Uterus (tissue), 3 donors: ENCODE measurements at regions not wholly inside any gene's neighbourhood (a gene's known extent, or its start where the extent isn't known, plus 50 kb on each side); places are given as distances from the start of the nearest gene placed in this dataset.
"Not testable (repeated sequence)": the region's sequence is repeated elsewhere in the genome, so short reads cannot be mapped to it uniquely, and the experiment has no call there.

ENCODE experiments used
- DNase-seq, 2 donors: peaks; one replicate each; pipeline ENCODE4 v3.0.0-alpha.2; 2019 to 2020
- H3K27ac ChIP-seq, 2 donors: fragments of 200-600 bp; sonication (generic); 1 replicate in 1 of 2; 2 replicates in 1 of 2; pipeline ENCODE4 v1.5.1; 2016 to 2018
- H3K27me3 ChIP-seq, 2 donors: fragments of 200-600 bp; sonication (generic); one replicate each; pipeline ENCODE4 v1.5.1; 2018 to 2019; ENCODE audit warnings: control low read depth in 1 of 2
- H3K36me3 ChIP-seq, 2 donors: fragments of 200-600 bp; sonication (generic); one replicate each; pipeline ENCODE4 v1.5.1; 2019; ENCODE audit warnings: control low read depth in 1 of 2
- H3K4me1 ChIP-seq, 2 donors: fragments of 200-600 bp; sonication (generic); one replicate each; pipeline ENCODE4 v1.5.1; 2018 to 2019; ENCODE audit warnings: control low read depth in 1 of 2
- H3K4me3 ChIP-seq, 2 donors: fragments of 200-600 bp; sonication (generic); 1 replicate in 1 of 2; 2 replicates in 1 of 2; pipeline ENCODE4 v1.5.1; 2018 to 2019; ENCODE audit warnings: mild to moderate bottlenecking in 1 of 2
- H3K9me3 ChIP-seq, 2 donors: fragments of 200-600 bp; sonication (generic); one replicate each; pipeline ENCODE4 v1.5.1; 2019; ENCODE audit warnings: control low read depth in 1 of 2
- CTCF ChIP-seq, 4 experiments: fragments of 200-600 bp in 2 of 4; fragments of 450-650 bp in 2 of 4; sonication (generic) in 2 of 4; IDR thresholded peaks; one replicate each; pipeline ENCODE4 v1.5.1; 2016 to 2019; ENCODE audit warnings: antibody characterized with exemption in 4 of 4, mild to moderate bottlenecking in 2 of 4, moderate library complexity in 1 of 4
- POLR2A ChIP-seq, 2 donors: fragments of 450-650 bp; IDR thresholded peaks; one replicate each; pipeline ENCODE4 v1.6.1; 2016; ENCODE audit warnings: antibody characterized with exemption in 2 of 2, mild to moderate bottlenecking in 1 of 2, moderate library complexity in 1 of 2
- intact Hi-C: fragments of 100-400 bp; cut with DNase I; formaldehyde crosslinking; loops from one replicate; pipeline ENCODE4 v1.15.1; 2023; ENCODE audit warnings: low total_unique reads
- donor health status: DM: yes; HTN: yes; CAD: no.

GRCh38 chr17:83190004-83190385 is 110.6 kb downstream of the METRNL start:
- Histone ChIP-seq H3K36me3 (no peaks in the 10 kb centered on the region), H3K9me3 (no peaks in the 10 kb centered on the region), H3K27me3 (no peaks in the 10 kb centered on the region), H3K4me1 (no peaks in the 10 kb centered on the region), H3K27ac (peak overlapping the region in 1 of 2 donors; percentile 6), H3K4me3 (no peak overlapping the region)
- peak in 1 of 2 donors; percentile 11 for DNase-seq
- intact Hi-C loops = no loop called here
- TF ChIP-seq POLR2A (IDR thresholded peaks at IDR 0.05) (no peak), CTCF (IDR thresholded peaks at IDR 0.05) (no peak)

- intact Hi-C loops = no loop called here
- H3K27me3 ChIP-seq = no peaks in the 10 kb centered on the region
- no peak overlapping the region for H3K27ac ChIP-seq
- H3K9me3 ChIP-seq = no peaks in the 10 kb centered on the region
- no peaks in the 10 kb centered on the region for H3K36me3 ChIP-seq
- no peak overlapping the region for H3K4me3 ChIP-seq
- TF ChIP-seq POLR2A (IDR thresholded peaks at IDR 0.05) = no peak
- TF ChIP-seq CTCF (IDR thresholded peaks at IDR 0.05) = no peak
- H3K4me1 ChIP-seq = no peaks in the 10 kb centered on the region
- peak; percentile 10 to 11 for DNase-seq
Measured at GRCh38 chr17:83190601-83191387, 111.4 kb downstream of the METRNL start.

GRCh38 chr17:83191388-83192160 is 112.2 kb downstream of the METRNL start:
- DNase-seq = peak; percentile 10 to 13
- H3K4me3 ChIP-seq = no peak overlapping the region

GRCh38 chr17:83192161-83192788 is 112.9 kb downstream of the METRNL start:
- Histone ChIP-seq H3K36me3 (no peaks in the 10 kb centered on the region), H3K9me3 (no peaks in the 10 kb centered on the region), H3K27ac (no peak overlapping the region), H3K27me3 (no peaks in the 10 kb centered on the region), H3K4me1 (no peaks in the 10 kb centered on the region), H3K4me3 (no peak overlapping the region)
- DNase-seq = peak; percentile 11 to 12
- intact Hi-C loops = no loop called here
- TF ChIP-seq CTCF (IDR thresholded peaks at IDR 0.05) (no peak), POLR2A (IDR thresholded peaks at IDR 0.05) (no peak)

More at GRCh38 chr17:83191388-83192160, 112.2 kb downstream of the METRNL start:
- no peaks in the 10 kb centered on the region for H3K27me3 ChIP-seq
- TF ChIP-seq POLR2A (IDR thresholded peaks at IDR 0.05) = no peak
- TF ChIP-seq CTCF (IDR thresholded peaks at IDR 0.05) = no peak
- H3K27ac ChIP-seq = no peak overlapping the region
- H3K4me1 ChIP-seq = no peaks in the 10 kb centered on the region
- intact Hi-C loops = no loop called here
- H3K36me3 ChIP-seq = no peaks in the 10 kb centered on the region
- H3K9me3 ChIP-seq = no peaks in the 10 kb centered on the region

GRCh38 chr17:83192789-83193335 is 113.5 kb downstream of the METRNL start:
- H3K27ac ChIP-seq = not testable (repeated sequence)

More at GRCh38 chr17:83192789-83193335, 113.5 kb downstream of the METRNL start:
- intact Hi-C loops, H3K36me3 ChIP-seq, H3K9me3 ChIP-seq, H3K4me1 ChIP-seq, H3K4me3 ChIP-seq, H3K27me3 ChIP-seq: not testable (repeated sequence)
- peak; percentile 8 for DNase-seq
